Stimulated activated effector memory CD8-positive, alpha-beta T cell treated with anti-CD3 and anti-CD28 coated beads, Interleukin-12 subunit alpha, Interleukin-12 subunit beta, amount 100 ng/mL, for 72 hours (primary cell): ENCODE measurements at regions not wholly inside any gene's neighbourhood (a gene's known extent, or its start where the extent isn't known, plus 50 kb on each side); places are given as distances from the start of the nearest gene placed in this dataset.
"Not testable (repeated sequence)": the region's sequence is repeated elsewhere in the genome, so short reads cannot be mapped to it uniquely, and the experiment has no call there.

Experiments used
- ATAC-seq: fragments of 150-1000 bp; cut with Tn5 transposase; 2 replicates; pipeline ENCODE4 v1.10.0; 2021
- DNase-seq, 2 donors: peaks; one replicate each; pipeline ENCODE4 v3.0.0; 2021 to 2022; ENCODE audit warnings: low spot score in 2 of 2
- H3K27ac Mint-ChIP-seq: one replicate; pipeline ENCODE4 v1.8.0; 2022; ENCODE audit warnings: mild to moderate bottlenecking, mixed read lengths
- H3K36me3 Mint-ChIP-seq: one replicate; pipeline ENCODE4 v1.8.0; 2022; ENCODE audit warnings: mild to moderate bottlenecking, mixed read lengths
- H3K4me1 Mint-ChIP-seq: one replicate; pipeline ENCODE4 v1.8.0; 2022; ENCODE audit warnings: mixed read lengths
- H3K4me3 Mint-ChIP-seq: one replicate; pipeline ENCODE4 v1.8.0; 2022; ENCODE audit warnings: mild to moderate bottlenecking, mixed read lengths
- H3K9me3 Mint-ChIP-seq: one replicate; pipeline ENCODE4 v1.8.0; 2022; ENCODE audit warnings: mixed read lengths

- no peak overlapping the region for H3K4me3 Mint-ChIP-seq
- DNase-seq (no peak), ATAC-seq (no peak)
- no peaks in the 10 kb centered on the region for H3K36me3 Mint-ChIP-seq
- no peaks in the 10 kb centered on the region for H3K9me3 Mint-ChIP-seq
- H3K4me1 Mint-ChIP-seq, result no peaks in the 10 kb centered on the region
- H3K27ac Mint-ChIP-seq, result no peak overlapping the region
Observed at GRCh38 chr9:87382900-87383299, 114.8 kb upstream of the DAPK1 start.

GRCh38 chr9:87383344-87384150 is 114.1 kb upstream of the DAPK1 start:
- no peak for DNase-seq
- no peak overlapping the region for H3K27ac Mint-ChIP-seq
- ATAC-seq, result no peak
- H3K4me3 Mint-ChIP-seq, result no peak overlapping the region
- no peaks in the 10 kb centered on the region for H3K36me3 Mint-ChIP-seq
- H3K4me1 Mint-ChIP-seq, result no peaks in the 10 kb centered on the region
- H3K9me3 Mint-ChIP-seq, result no peaks in the 10 kb centered on the region

GRCh38 chr9:87386490-87387025 is 111.1 kb upstream of the DAPK1 start:
- DNase-seq (no peak), ATAC-seq (no peak)
- no peak overlapping the region for H3K27ac Mint-ChIP-seq
- H3K36me3 Mint-ChIP-seq, result no peaks in the 10 kb centered on the region
- H3K4me1 Mint-ChIP-seq, result no peaks in the 10 kb centered on the region
- no peak overlapping the region for H3K4me3 Mint-ChIP-seq
- H3K9me3 Mint-ChIP-seq, result no peaks in the 10 kb centered on the region

GRCh38 chr9:87387351-87388011 is 110.2 kb upstream of the DAPK1 start:
- DNase-seq, result no peak
- no peak overlapping the region for H3K4me3 Mint-ChIP-seq

GRCh38 chr9:87388708-87389107 is 109.0 kb upstream of the DAPK1 start:
- not testable (repeated sequence) for H3K36me3 Mint-ChIP-seq, H3K27ac Mint-ChIP-seq, H3K4me3 Mint-ChIP-seq, DNase-seq, H3K9me3 Mint-ChIP-seq, ATAC-seq, H3K4me1 Mint-ChIP-seq

More at GRCh38 chr9:87387351-87388011, 110.2 kb upstream of the DAPK1 start:
- H3K4me1 Mint-ChIP-seq, result no peaks in the 10 kb centered on the region
- H3K36me3 Mint-ChIP-seq, result no peaks in the 10 kb centered on the region
- no peak for ATAC-seq
- no peaks in the 10 kb centered on the region for H3K9me3 Mint-ChIP-seq
- no peak overlapping the region for H3K27ac Mint-ChIP-seq

- ATAC-seq (no peak), DNase-seq (no peak)
- H3K27ac Mint-ChIP-seq, result no peak overlapping the region
- no peaks in the 10 kb centered on the region for H3K9me3 Mint-ChIP-seq
- H3K4me3 Mint-ChIP-seq, result no peak overlapping the region
- H3K4me1 Mint-ChIP-seq, result no peaks in the 10 kb centered on the region
- H3K36me3 Mint-ChIP-seq, result no peaks in the 10 kb centered on the region
Observed at GRCh38 chr9:87389936-87390335, 107.7 kb upstream of the DAPK1 start.

GRCh38 chr9:87390361-87390760 is 107.3 kb upstream of the DAPK1 start:
- H3K4me3 Mint-ChIP-seq, result no peak overlapping the region
- ATAC-seq, result no peak
- DNase-seq, result no peak
- no peaks in the 10 kb centered on the region for H3K4me1 Mint-ChIP-seq
- H3K9me3 Mint-ChIP-seq, result no peaks in the 10 kb centered on the region
- no peaks in the 10 kb centered on the region for H3K36me3 Mint-ChIP-seq
- H3K27ac Mint-ChIP-seq, result no peak overlapping the region

GRCh38 chr9:87392086-87392485 is 105.6 kb upstream of the DAPK1 start:
- ATAC-seq (no peak), DNase-seq (no peak)
- Mint-ChIP-seq H3K36me3 (no peaks in the 10 kb centered on the region), H3K9me3 (no peaks in the 10 kb centered on the region), H3K4me3 (no peak overlapping the region), H3K4me1 (no peaks in the 10 kb centered on the region), H3K27ac (no peak overlapping the region)

- no peaks in the 10 kb centered on the region for H3K36me3 Mint-ChIP-seq
- DNase-seq, result no peak
- no peaks in the 10 kb centered on the region for H3K4me1 Mint-ChIP-seq
- no peak overlapping the region for H3K27ac Mint-ChIP-seq
- no peak overlapping the region for H3K4me3 Mint-ChIP-seq
- ATAC-seq, result no peak
- H3K9me3 Mint-ChIP-seq, result no peaks in the 10 kb centered on the region
Observed at GRCh38 chr9:87393706-87394230, 103.9 kb upstream of the DAPK1 start.

- ATAC-seq, result no peak
- Mint-ChIP-seq H3K36me3 (no peaks in the 10 kb centered on the region), H3K4me1 (no peaks in the 10 kb centered on the region), H3K27ac (no peak overlapping the region), H3K4me3 (no peak overlapping the region), H3K9me3 (no peaks in the 10 kb centered on the region)
- no peak for DNase-seq
Observed at GRCh38 chr9:87395804-87396479, 101.7 kb upstream of the DAPK1 start.

GRCh38 chr9:87401681-87402080 is 96.0 kb upstream of the DAPK1 start:
- no peaks in the 10 kb centered on the region for H3K36me3 Mint-ChIP-seq
- H3K27ac Mint-ChIP-seq, result no peak overlapping the region
- no peak overlapping the region for H3K4me3 Mint-ChIP-seq

GRCh38 chr9:87402537-87402936 is 95.1 kb upstream of the DAPK1 start:
- H3K9me3 Mint-ChIP-seq, result no peaks in the 10 kb centered on the region
- no peaks in the 10 kb centered on the region for H3K4me1 Mint-ChIP-seq
- no peak for DNase-seq
- H3K27ac Mint-ChIP-seq, result no peak overlapping the region
- H3K36me3 Mint-ChIP-seq, result no peaks in the 10 kb centered on the region
- H3K4me3 Mint-ChIP-seq, result no peak overlapping the region
- ATAC-seq, result no peak

More at GRCh38 chr9:87401681-87402080, 96.0 kb upstream of the DAPK1 start:
- DNase-seq, result no peak
- Mint-ChIP-seq H3K9me3 (no peaks in the 10 kb centered on the region), H3K4me1 (no peaks in the 10 kb centered on the region)
- ATAC-seq, result no peak

GRCh38 chr9:87405677-87406542 is 91.8 kb upstream of the DAPK1 start:
- H3K9me3 Mint-ChIP-seq, result no peaks in the 10 kb centered on the region
- no peak overlapping the region for H3K27ac Mint-ChIP-seq

GRCh38 chr9:87406543-87407166 is 91.0 kb upstream of the DAPK1 start:
- no peaks in the 10 kb centered on the region for H3K36me3 Mint-ChIP-seq
- no peaks in the 10 kb centered on the region for H3K9me3 Mint-ChIP-seq
- ATAC-seq, result no peak
- H3K4me3 Mint-ChIP-seq, result no peak overlapping the region
- no peaks in the 10 kb centered on the region for H3K4me1 Mint-ChIP-seq
- no peak for DNase-seq
- no peak overlapping the region for H3K27ac Mint-ChIP-seq

More at GRCh38 chr9:87405677-87406542, 91.8 kb upstream of the DAPK1 start:
- H3K4me1 Mint-ChIP-seq, result no peaks in the 10 kb centered on the region
- no peak overlapping the region for H3K4me3 Mint-ChIP-seq
- DNase-seq, result no peak
- H3K36me3 Mint-ChIP-seq, result no peaks in the 10 kb centered on the region
- no peak for ATAC-seq
